ENCODE measurements at regions not wholly inside any gene's neighbourhood (a gene's known extent, or its start where the extent isn't known, plus 50 kb on each side); places are given as distances from the start of the nearest gene placed in this dataset.

- Histone ChIP-seq H3K79me2 (ENCODE audit: insufficient read depth, low read length) (no peaks in the 10 kb centered on the region), H3F3A (ENCODE audit: insufficient read depth) (no peaks in the 10 kb centered on the region), H3K4me3 (ENCODE audit: insufficient read depth, low read length, poor library complexity, severe bottlenecking) (no peak overlapping the region), H3K9ac (ENCODE audit: low read length) (no peak overlapping the region), H3K4me2 (ENCODE audit: low read depth, low read length, poor library complexity, severe bottlenecking) (no peak overlapping the region), H3K9me3 (ENCODE audit: insufficient read depth, low read length) (no peaks in the 10 kb centered on the region), H3K9me2 (replicated peaks; ENCODE audit: insufficient read depth, low read length) (no peaks in the 10 kb centered on the region), H3K27ac (ENCODE audit: low read depth, low read length) (no peak overlapping the region), H3K36me3 (ENCODE audit: low read length) (no peaks in the 10 kb centered on the region), H4K20me1 (ENCODE audit: low read depth, low read length) (no peaks in the 10 kb centered on the region), H3K27me3 (ENCODE audit: low read length) (no peaks in the 10 kb centered on the region), H2AFZ (ENCODE audit: low read depth, low read length, severe bottlenecking) (no peak overlapping the region)
- TF ChIP-seq EZH2phosphoT487 (conservative IDR thresholded peaks at IDR 0.05; ENCODE audit: low read length) = no peak
- TF ChIP-seq CTCF (IDR thresholded peaks at IDR 0.05; ENCODE audit: insufficient read depth, low read length, poor library complexity, severe bottlenecking) = no peak
These were observed 500.1 kb upstream of the VRK2 start for GRCh38 chr2:57546478-57546877.

GRCh38 chr2:57549642-57550102 lies 496.9 kb upstream of the VRK2 start:
- no peak overlapping the region for H2AFZ ChIP-seq (ENCODE audit: low read depth, low read length, severe bottlenecking)
- no peaks in the 10 kb centered on the region for H3F3A ChIP-seq (ENCODE audit: insufficient read depth)
- H3K79me2 ChIP-seq (ENCODE audit: insufficient read depth, low read length) = no peaks in the 10 kb centered on the region
- H3K4me2 ChIP-seq (ENCODE audit: low read depth, low read length, poor library complexity, severe bottlenecking) = no peak overlapping the region
- H3K4me3 ChIP-seq (ENCODE audit: insufficient read depth, low read length, poor library complexity, severe bottlenecking) = no peak overlapping the region
- H3K9me2 ChIP-seq (replicated peaks; ENCODE audit: insufficient read depth, low read length) = no peaks in the 10 kb centered on the region
- H4K20me1 ChIP-seq (ENCODE audit: low read depth, low read length) = no peaks in the 10 kb centered on the region
- no peaks in the 10 kb centered on the region for H3K27me3 ChIP-seq (ENCODE audit: low read length)
- no peaks in the 10 kb centered on the region for H3K9me3 ChIP-seq (ENCODE audit: insufficient read depth, low read length)
- H3K27ac ChIP-seq (ENCODE audit: low read depth, low read length) = no peak overlapping the region
- no peaks in the 10 kb centered on the region for H3K36me3 ChIP-seq (ENCODE audit: low read length)
- H3K9ac ChIP-seq (ENCODE audit: low read length) = no peak overlapping the region
- TF ChIP-seq EZH2phosphoT487 (conservative IDR thresholded peaks at IDR 0.05; ENCODE audit: low read length) (no peak), CTCF (IDR thresholded peaks at IDR 0.05; ENCODE audit: insufficient read depth, low read length, poor library complexity, severe bottlenecking) (peak; percentile 45)

GRCh38 chr2:57550912-57551311 lies 495.7 kb upstream of the VRK2 start:
- no peaks in the 10 kb centered on the region for H3K36me3 ChIP-seq (ENCODE audit: low read length)
- H4K20me1 ChIP-seq (ENCODE audit: low read depth, low read length) = no peaks in the 10 kb centered on the region
- H3K27ac ChIP-seq (ENCODE audit: low read depth, low read length) = no peak overlapping the region
- no peaks in the 10 kb centered on the region for H3K27me3 ChIP-seq (ENCODE audit: low read length)
- no peaks in the 10 kb centered on the region for H3F3A ChIP-seq (ENCODE audit: insufficient read depth)
- no peak overlapping the region for H2AFZ ChIP-seq (ENCODE audit: low read depth, low read length, severe bottlenecking)
- no peaks in the 10 kb centered on the region for H3K9me3 ChIP-seq (ENCODE audit: insufficient read depth, low read length)
- TF ChIP-seq EZH2phosphoT487 (conservative IDR thresholded peaks at IDR 0.05; ENCODE audit: low read length) (no peak), CTCF (IDR thresholded peaks at IDR 0.05; ENCODE audit: insufficient read depth, low read length, poor library complexity, severe bottlenecking) (no peak)
- H3K79me2 ChIP-seq (ENCODE audit: insufficient read depth, low read length) = no peaks in the 10 kb centered on the region
- H3K9me2 ChIP-seq (replicated peaks; ENCODE audit: insufficient read depth, low read length) = no peaks in the 10 kb centered on the region
- no peak overlapping the region for H3K4me3 ChIP-seq (ENCODE audit: insufficient read depth, low read length, poor library complexity, severe bottlenecking)
- H3K4me2 ChIP-seq (ENCODE audit: low read depth, low read length, poor library complexity, severe bottlenecking) = no peak overlapping the region
- no peak overlapping the region for H3K9ac ChIP-seq (ENCODE audit: low read length)

All from SU-DHL-6 (cell line).